ENCODE measurements at regions not wholly inside any gene's neighbourhood (a gene's known extent, or its start where the extent isn't known, plus 50 kb on each side); places are given as distances from the start of the nearest gene placed in this dataset.

- no peak for TF ChIP-seq ELF1 (tag; IDR thresholded peaks at IDR 0.05)
- no peak for TF ChIP-seq ZNF655 (CRISPR knock-in tag; IDR thresholded peaks at IDR 0.05)
- TF ChIP-seq LCOR (CRISPR knock-in tag; IDR thresholded peaks at IDR 0.05): no peak
- TF ChIP-seq ATF2 (CRISPR knock-in tag; IDR thresholded peaks at IDR 0.05): no peak
- TF ChIP-seq CTBP1 (IDR thresholded peaks at IDR 0.05; ENCODE audit: borderline replicate concordance): no peak
Observed at GRCh38 chr15:93278783-93279182, 189.8 kb upstream of the RGMA start (continued).

- ChIA-PET CTCF (ENCODE audit: low intra/inter-chr PET ratio) (no interaction called here), POLR2A (no interaction called here)
- H3K9ac ChIP-seq (ENCODE audit: insufficient read depth in 1 of 2, low read depth in 2 of 2, low read length in 2 of 2): peak overlapping the region in 1 of 2 experiments; percentile 58; a peak in 2 of 4 replicates
- H3K4me3 ChIP-seq: no peak overlapping the region
- no peaks in the 10 kb centered on the region for H4K20me1 ChIP-seq (replicated peaks; ENCODE audit: control insufficient read depth, insufficient read depth, low read length)
- FAIRE-seq (no peak), ATAC-seq (no peak), DNase-seq (ENCODE audit: extremely low read depth in 1 of 4, low spot score in 3 of 4) (no peak)
- in situ Hi-C loops (cut with MboI) (no loop called here), intact Hi-C loops (cut with micrococcal nuclease) (no loop called here)
- no peak overlapping the region for H3K4me2 ChIP-seq (ENCODE audit: insufficient read depth, low read length)
- H3K27ac ChIP-seq (ENCODE audit: extremely low read depth, low read depth, low read length): no peak overlapping the region
- H3K36me3 ChIP-seq (ENCODE audit: control insufficient read depth, insufficient read depth, low read length): no peaks in the 10 kb centered on the region
- peaks cover 12 to 36% of the 10 kb centered on the region in 2 experiments for H3K27me3 ChIP-seq (ENCODE audit: control insufficient read depth in 2 of 2, insufficient read depth in 2 of 2, low read length in 2 of 2)
- H3K79me2 ChIP-seq (ENCODE audit: control insufficient read depth, insufficient read depth, low read length): no peaks in the 10 kb centered on the region
- 1% methylated on average over 10 of the region's 10 CpGs for WGBS (ENCODE audit: insufficient coverage, low coverage, missing lambda C conversion rate)
- H3K4me1 ChIP-seq (replicated peaks in 1 of 2; ENCODE audit: control insufficient read depth in 2 of 2, insufficient read depth in 2 of 2, low read length in 2 of 2): no peaks in the 10 kb centered on the region
- no peak overlapping the region for H2AFZ ChIP-seq (ENCODE audit: low read depth, low read length)
- no peaks in the 10 kb centered on the region for H3K9me3 ChIP-seq (replicated peaks; ENCODE audit: control insufficient read depth, insufficient read depth, low read depth, low read length)
- no peaks in the 10 kb centered on the region for H3K9me1 ChIP-seq (ENCODE audit: control insufficient read depth, insufficient read depth, low read length)
- no TSS peak for BruUV-seq (replicated peaks)
- TF ChIP-seq TFE3 (CRISPR knock-in tag; IDR thresholded peaks at IDR 0.05): no peak
- no peak for TF ChIP-seq HMGXB4 (CRISPR knock-in tag; IDR thresholded peaks at IDR 0.05)
- no peak for TF ChIP-seq E2F8 (IDR thresholded peaks at IDR 0.05; ENCODE audit: low read depth, partially characterized antibody)
- no peak for TF ChIP-seq XRCC4 (IDR thresholded peaks at IDR 0.05; ENCODE audit: extremely low read depth, insufficient read depth, insufficient read length)
- no peak for TF ChIP-seq PHF21A (IDR thresholded peaks at IDR 0.05; ENCODE audit: borderline replicate concordance, low read depth)
- no peak for TF ChIP-seq FOXP1 (CRISPR knock-in tag; IDR thresholded peaks at IDR 0.05)
- no peak for TF ChIP-seq ZNF655 (CRISPR knock-in tag; IDR thresholded peaks at IDR 0.05)
Observed at GRCh38 chr15:93278006-93278405, 189.0 kb upstream of the RGMA start.

Measured in K562 (cell line).